MV-4-11 (cell line): ENCODE measurements at regions not wholly inside any gene's neighbourhood (a gene's known extent, or its start where the extent isn't known, plus 50 kb on each side); places are given as distances from the start of the nearest gene placed in this dataset.
"Not testable (repeated sequence)": the region's sequence is repeated elsewhere in the genome, so short reads cannot be mapped to it uniquely, and the experiment has no call there.

Source experiments
- DNase-seq: peaks from one replicate; lab custom pipeline; 2025; lab: John Stamatoyannopoulos, UW

DNA sequence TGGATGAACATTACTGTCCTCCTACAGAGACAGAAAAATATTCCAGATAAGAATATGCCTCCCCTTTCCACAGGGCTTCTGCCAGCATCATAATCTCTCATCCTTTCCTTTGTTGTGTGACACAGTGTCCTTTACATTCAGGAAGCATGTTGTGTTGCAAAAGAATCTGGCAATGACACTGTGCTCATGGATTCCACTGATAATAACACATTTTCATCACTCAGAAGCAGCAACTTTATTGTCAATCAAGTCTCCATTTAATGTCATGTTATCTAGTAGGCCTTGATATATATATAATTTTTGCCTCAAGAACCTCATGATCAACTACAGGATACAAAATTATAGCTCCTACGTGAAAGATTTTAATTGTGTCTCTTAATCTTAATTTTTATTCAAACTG lies 833.9 kb downstream of the FSTL5 start:
- DNase-seq: no peak

GRCh38 chr4:161321706-161322105 lies 842.1 kb downstream of the FSTL5 start:
- DNase-seq: no peak

DNA sequence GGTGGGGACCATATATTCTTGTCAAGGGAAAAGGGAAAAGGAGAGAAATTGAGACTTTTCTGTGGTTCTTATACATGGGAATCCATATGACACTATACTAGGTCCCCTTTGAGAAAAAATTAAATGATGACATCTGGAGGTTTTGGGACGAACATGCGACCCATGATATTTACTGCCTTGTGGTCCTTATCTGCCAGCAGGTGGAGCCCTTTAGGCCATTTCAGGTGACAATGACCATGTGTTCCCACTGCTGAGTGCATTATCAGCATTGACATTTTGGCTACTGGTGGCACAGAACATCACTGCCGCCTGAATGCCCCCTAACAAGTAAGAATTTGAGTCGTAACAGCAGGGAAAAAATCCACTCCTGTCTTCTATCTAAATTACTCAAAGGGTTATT lies 843.4 kb downstream of the FSTL5 start:
- DNase-seq: peak; percentile 4

DNA sequence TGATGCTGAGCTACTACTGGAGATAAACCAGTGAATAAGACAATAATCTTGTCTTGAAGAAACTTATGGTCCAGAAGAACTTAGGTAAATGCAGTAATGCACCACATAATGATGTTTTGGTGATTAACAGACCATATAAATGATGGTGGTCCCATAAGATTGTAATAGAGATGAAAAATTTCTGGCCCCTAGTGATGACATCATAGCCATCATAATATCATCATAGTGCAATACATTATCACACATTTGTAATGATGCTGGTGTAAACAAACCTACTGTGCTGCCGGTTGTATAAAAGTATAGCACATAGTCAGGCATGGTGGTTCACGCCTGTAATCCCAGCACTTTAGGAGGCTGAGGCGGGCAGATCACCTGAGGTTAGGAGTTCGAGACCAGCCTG lies 846.8 kb downstream of the FSTL5 start:
- DNase-seq: no peak

- DNase-seq: no peak
Measured at GRCh38 chr4:161314371-161314770, 849.4 kb downstream of the FSTL5 start.

DNA sequence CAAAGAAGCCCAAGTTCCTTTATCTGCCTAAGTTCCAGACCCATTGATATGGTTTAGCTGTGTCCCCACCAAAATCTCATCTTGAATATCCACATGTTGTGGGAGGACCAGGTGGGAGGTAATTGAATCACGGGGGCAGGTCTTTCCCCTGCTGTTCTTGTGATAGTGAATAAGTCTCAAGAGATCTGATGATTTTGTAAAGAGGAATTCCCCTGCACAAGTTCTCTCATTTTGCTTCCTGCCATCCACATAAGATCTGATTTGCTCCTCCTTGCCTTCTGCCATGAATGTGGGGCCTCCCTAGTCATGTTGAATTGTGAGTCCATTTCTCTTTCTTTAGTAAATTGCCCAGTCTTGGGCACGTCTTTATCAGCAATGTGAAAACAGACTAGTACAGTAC lies 860.2 kb downstream of the FSTL5 start:
- DNase-seq: no peak

- no peak for DNase-seq
Measured at GRCh38 chr4:161291222-161291621, 872.6 kb downstream of the FSTL5 start.

GRCh38 chr4:161287678-161288352 lies 876.0 kb downstream of the FSTL5 start:
- no peak for DNase-seq

- DNase-seq: no peak
Measured at GRCh38 chr4:161285461-161285860, 878.3 kb downstream of the FSTL5 start.

GRCh38 chr4:161280929-161281328 lies 882.9 kb downstream of the FSTL5 start:
- no peak for DNase-seq

DNA sequence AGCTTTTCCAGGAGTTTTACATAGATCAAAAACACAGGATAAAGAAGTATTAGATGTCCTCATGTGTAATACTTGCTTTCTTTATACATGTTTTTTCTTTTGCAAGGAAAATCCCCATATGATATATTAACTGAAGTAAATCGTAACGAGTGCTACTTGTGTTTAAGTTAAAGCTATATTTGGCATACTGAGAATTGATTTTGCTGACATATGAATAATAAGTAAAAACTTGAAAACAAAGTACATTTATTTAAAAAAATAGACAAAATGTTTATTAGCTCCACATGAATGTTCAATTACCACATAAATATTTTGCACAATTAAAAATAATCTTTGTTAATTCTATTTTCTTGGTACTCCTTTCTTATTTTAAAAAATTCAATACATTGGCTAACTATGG lies 884.7 kb downstream of the FSTL5 start:
- no peak for DNase-seq

DNA sequence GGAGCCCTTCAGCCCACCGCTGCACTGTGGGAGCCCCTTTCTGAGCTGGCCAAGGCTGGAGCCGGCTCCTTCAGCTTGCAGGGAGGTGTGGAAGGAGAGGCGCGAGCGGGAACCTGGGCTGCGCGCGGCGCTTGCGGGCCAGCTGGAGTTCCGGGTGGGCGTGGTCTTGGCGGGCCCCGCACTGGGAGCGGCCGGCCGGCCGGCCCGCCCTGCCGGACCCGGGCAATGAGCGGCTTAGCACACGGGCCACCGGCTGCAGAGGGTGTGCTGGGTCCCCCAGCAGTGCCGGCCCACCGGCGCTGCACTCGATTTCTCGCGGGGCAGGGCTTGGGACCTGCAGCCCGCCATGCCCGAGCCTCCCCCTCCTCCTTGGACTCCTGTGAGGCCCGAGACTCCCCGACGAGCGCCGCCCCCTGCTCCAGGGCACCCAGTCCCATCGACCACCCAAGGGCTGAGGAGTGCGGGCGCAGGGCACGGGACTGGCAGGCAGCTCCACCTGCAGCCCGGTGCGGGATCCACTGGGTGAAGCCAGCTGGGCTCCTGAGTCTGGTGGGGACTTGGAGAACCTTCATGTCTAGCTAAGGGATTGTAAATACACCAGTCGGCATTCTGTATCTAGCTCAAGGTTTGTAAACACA lies 886.5 kb downstream of the FSTL5 start:
- not testable (repeated sequence) for DNase-seq

GRCh38 chr4:161273607-161274006 lies 890.2 kb downstream of the FSTL5 start:
- DNase-seq: no peak

GRCh38 chr4:161260819-161261218 lies 903.0 kb downstream of the FSTL5 start:
- no peak for DNase-seq

- DNase-seq: no peak
Measured at GRCh38 chr4:161256716-161257115, 907.1 kb downstream of the FSTL5 start.

DNA sequence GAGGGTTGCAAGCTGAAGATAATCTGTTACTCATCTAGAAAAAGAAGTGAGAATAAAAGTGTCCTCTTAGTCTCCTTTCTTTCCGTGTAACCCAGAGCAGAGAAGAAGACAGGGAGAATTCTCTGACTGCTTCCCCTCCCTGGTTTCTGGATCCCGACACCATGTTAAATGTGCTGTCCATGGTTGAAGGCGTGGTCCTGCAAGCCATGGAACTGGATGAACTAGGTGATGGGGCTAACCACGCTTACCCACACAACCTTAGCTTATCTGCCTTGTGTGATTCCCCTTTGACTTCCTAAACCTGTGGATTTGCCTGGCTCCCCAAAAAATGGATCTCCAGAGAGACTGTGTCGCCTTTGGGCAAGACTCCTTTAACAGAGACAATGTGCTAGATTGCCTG lies 907.6 kb downstream of the FSTL5 start:
- DNase-seq: no peak

GRCh38 chr4:161254375-161254774 lies 909.4 kb downstream of the FSTL5 start:
- no peak for DNase-seq

- no peak for DNase-seq
Measured at GRCh38 chr4:161252520-161253141, 911.2 kb downstream of the FSTL5 start.

- DNase-seq: no peak
Measured at GRCh38 chr4:161249779-161250440, 913.9 kb downstream of the FSTL5 start.

DNA sequence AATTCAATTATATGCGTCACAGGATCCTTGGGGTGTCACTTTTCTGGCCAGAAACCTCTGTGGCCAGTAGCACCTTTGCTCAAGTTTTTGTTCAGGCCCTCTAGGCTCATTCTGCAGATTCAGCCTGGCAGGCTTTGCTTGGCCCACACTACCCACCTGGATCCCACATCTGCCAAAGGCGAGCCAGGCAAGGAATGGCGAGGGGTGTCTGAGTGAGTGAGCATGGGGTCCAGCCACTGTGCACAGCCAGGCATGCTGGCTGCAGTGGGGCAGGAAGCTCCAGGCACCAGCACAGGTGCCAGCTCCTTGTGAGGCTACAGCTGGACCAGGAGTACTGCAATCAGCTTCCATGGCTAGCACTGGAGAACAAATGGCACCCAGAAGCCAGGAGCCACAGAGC lies 914.9 kb downstream of the FSTL5 start:
- DNase-seq: no peak

GRCh38 chr4:161247831-161248230 lies 916.0 kb downstream of the FSTL5 start:
- no peak for DNase-seq

- no peak for DNase-seq
Measured at GRCh38 chr4:161238033-161238432, 925.8 kb downstream of the FSTL5 start.

DNA sequence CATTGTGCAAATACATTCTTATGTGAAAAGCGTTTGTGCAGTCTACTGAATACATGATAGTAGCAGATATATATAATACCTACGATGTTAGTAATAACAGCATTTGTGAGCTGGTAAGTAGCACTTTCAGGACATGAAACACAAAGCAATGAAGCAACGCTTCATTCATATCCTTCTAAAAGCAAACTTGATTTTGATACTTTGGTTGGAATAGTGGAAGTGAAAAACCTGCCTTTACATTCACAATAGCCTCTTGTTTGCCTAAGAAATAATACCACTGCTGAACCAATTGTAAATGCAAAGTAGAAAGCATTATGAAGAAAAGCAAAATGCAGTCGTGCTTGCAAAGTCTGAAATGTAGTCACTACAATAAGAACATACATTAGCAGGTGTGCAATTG lies 926.3 kb downstream of the FSTL5 start:
- DNase-seq: no peak
